ENCODE measurements at regions not wholly inside any gene's neighbourhood (a gene's known extent, or its start where the extent isn't known, plus 50 kb on each side); places are given as distances from the start of the nearest gene placed in this dataset.
A peak's percentile ranks its signal among the peaks of the same experiment; 100 is the strongest.

DNA sequence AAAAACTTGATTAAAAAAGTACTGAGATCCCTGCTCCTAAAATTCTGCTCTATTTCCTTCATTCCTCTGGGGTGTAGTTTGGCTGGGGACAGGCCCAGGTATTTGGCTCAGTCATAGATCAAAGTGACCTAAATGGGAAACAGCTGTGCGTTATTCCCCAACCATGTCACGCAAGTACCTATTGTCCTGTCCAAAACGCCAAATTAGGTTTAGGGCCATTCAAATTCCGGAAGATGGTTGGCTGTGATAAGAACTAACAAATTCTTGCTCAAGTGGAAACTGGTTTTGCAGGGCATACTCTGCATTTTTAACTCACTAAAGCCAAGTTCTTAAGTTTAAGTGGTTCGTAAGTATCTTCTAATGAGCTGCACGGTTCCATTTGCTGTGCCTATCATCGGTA lies 147.6 kb upstream of the TMEM170B start:
- TF ChIP-seq CTCF (IDR thresholded peaks at IDR 0.05) (no peak), POLR2A (IDR thresholded peaks at IDR 0.05) (no peak), POLR2AphosphoS5 (IDR thresholded peaks at IDR 0.05) (peak in 2 of 3 donors; percentile 51 to 52), EP300 (IDR thresholded peaks at IDR 0.05) (no peak)
